Retinal pigment epithelial cell (primary cell): ENCODE measurements at regions not wholly inside any gene's neighbourhood (a gene's known extent, or its start where the extent isn't known, plus 50 kb on each side); places are given as distances from the start of the nearest gene placed in this dataset.
"Not testable (repeated sequence)": the region's sequence is repeated elsewhere in the genome, so short reads cannot be mapped to it uniquely, and the experiment has no call there.

ENCODE experiments used
- DNase-seq: peaks from one replicate; pipeline ENCODE4 v3.0.0-alpha.2; 2010; ENCODE audit warnings: low read depth
- H3K4me3 ChIP-seq: 2 replicates; pipeline ENCODE4 v1.5.1; 2011; ENCODE audit warnings: mild to moderate bottlenecking, low read length, control low read depth, moderate library complexity
- CTCF ChIP-seq: conservative IDR thresholded peaks from 2 replicates; pipeline ENCODE4 v1.5.1; 2011; ENCODE audit warnings: low read depth, low read length, control low read depth, inconsistent platforms

- no peak for DNase-seq
- H3K4me3 ChIP-seq = no peak overlapping the region
- TF ChIP-seq CTCF = no peak
These were observed 256.2 kb downstream of the TAFA4 start for GRCh38 chr3:68676136-68676535.

GRCh38 chr3:68667346-68667745 is 265.0 kb downstream of the TAFA4 start:
- no peak for TF ChIP-seq CTCF
- DNase-seq = no peak
- no peak overlapping the region for H3K4me3 ChIP-seq

- TF ChIP-seq CTCF = no peak
- H3K4me3 ChIP-seq = no peak overlapping the region
- DNase-seq = no peak
These were observed 265.8 kb downstream of the TAFA4 start for GRCh38 chr3:68666429-68667136.

GRCh38 chr3:68664276-68664675 is 268.1 kb downstream of the TAFA4 start:
- no peak for DNase-seq
- no peak overlapping the region for H3K4me3 ChIP-seq
- TF ChIP-seq CTCF = no peak

GRCh38 chr3:68662176-68662575 is 270.2 kb downstream of the TAFA4 start:
- no peak for DNase-seq
- TF ChIP-seq CTCF = no peak
- no peak overlapping the region for H3K4me3 ChIP-seq

GRCh38 chr3:68650657-68651056 is 281.7 kb downstream of the TAFA4 start:
- H3K4me3 ChIP-seq, DNase-seq: not testable (repeated sequence)

- DNase-seq = no peak
- TF ChIP-seq CTCF = no peak
- no peak overlapping the region for H3K4me3 ChIP-seq
These were observed 283.9 kb downstream of the TAFA4 start for GRCh38 chr3:68648494-68648893.
